GM03348 (cell line): ENCODE measurements at regions not wholly inside any gene's neighbourhood (a gene's known extent, or its start where the extent isn't known, plus 50 kb on each side); places are given as distances from the start of the nearest gene placed in this dataset.

ENCODE experiments used
- DNase-seq: peaks from one replicate; pipeline ENCODE4 v3.0.0; 2012; ENCODE audit warnings: low spot score

GRCh38 chr15:69843276-69843899 is 254.3 kb downstream of the TLE3 start:
- no peak for DNase-seq

GRCh38 chr15:69843900-69844304 is 253.8 kb downstream of the TLE3 start:
- DNase-seq: no peak

GRCh38 chr15:69845159-69845558 is 252.6 kb downstream of the TLE3 start:
- no peak for DNase-seq

- DNase-seq: no peak
Measured at GRCh38 chr15:69847625-69848024, 250.1 kb downstream of the TLE3 start.

GRCh38 chr15:69848096-69848495 is 249.6 kb downstream of the TLE3 start:
- DNase-seq: no peak

DNA sequence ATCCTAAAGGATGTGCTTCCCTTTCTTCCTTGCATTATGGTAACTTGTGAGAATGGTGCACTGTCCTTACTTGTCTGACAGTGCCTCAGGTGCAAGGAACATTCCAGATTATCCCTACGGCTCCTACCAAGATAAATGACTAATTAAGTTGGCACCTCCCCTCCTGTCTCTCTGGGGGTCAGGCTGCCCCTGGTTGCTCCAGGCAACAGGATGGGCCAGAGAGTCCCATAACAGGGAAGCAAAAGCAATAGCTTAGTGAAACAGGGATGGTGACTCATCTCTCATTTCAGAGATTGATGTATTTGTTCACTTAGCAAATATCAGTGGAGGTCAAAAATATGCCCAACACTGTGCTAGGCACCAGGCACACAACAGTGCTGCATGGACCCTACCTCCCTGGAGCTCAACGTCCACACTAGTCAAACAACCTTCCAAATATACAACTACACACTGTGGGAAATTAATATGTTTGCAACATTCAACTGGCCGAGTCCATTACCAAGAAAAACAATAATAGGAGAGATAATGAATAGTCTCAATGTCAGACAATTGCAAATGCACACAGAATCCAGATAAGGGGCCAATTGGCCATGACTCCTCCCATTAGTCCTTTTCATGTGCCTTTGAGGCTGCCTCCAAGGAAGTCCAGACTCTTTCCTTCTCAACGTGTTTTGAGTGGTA is 249.0 kb downstream of the TLE3 start:
- DNase-seq: no peak

DNA sequence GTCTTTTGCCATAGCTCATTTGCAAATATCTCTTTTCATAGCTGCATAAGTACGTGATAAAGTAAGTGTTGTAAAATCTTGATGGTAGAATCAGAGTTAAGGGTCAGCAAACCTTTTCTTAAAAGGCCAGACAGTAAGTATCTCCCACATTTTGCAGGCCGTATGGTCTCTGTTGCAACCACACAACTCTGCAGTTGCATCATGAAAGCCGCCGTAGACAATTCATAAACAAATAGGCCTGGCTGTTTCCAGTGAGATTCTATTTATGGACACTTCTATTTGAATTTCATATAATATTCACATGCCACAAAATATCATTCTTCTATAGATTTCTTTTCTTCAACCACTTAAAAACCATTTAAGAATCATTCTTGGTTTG is 248.5 kb downstream of the TLE3 start:
- DNase-seq: no peak

DNA sequence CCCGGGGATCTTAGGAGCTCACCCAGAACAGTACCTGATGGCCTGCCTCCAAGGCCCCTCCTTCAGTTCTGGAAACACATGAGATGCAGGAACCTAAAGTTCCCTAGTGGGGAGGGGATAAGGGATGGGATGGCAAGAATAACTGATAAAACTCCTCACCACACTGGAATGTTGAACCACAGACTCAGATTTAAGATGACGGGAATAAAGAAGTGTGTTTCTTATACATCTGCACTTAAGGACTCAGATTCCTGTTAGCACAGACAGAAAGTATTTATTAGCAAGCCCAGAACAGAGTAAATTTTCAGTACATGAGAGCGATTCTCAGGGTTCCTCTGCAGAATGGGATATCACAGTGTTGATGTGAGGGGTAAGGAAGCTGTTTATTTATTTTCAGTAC is 245.2 kb downstream of the TLE3 start:
- peak; percentile 39 for DNase-seq

DNA sequence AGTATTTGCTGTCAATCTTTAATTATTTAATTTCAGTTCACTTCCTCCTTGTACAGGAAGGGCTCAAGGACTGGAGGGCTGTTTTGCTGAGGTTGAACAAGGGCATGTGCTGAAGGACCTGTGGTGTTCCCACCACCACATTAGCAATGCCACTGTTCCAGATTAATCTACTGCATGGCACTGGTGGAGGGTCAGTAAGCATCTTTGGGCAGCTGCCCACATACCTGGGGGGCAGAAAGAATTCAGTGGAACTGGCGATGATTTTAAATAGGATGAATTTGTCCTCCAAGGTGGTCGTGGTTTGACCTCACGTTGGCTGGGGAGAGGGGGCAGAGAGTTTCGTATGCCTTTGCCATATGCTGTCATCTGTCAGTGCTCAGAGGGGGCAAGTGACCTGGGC is 244.8 kb downstream of the TLE3 start:
- DNase-seq: no peak

- peak; percentile 78 for DNase-seq
Measured at GRCh38 chr15:69853544-69853951, 244.2 kb downstream of the TLE3 start.

- no peak for DNase-seq
Measured at GRCh38 chr15:69854001-69854400, 243.7 kb downstream of the TLE3 start.

DNA sequence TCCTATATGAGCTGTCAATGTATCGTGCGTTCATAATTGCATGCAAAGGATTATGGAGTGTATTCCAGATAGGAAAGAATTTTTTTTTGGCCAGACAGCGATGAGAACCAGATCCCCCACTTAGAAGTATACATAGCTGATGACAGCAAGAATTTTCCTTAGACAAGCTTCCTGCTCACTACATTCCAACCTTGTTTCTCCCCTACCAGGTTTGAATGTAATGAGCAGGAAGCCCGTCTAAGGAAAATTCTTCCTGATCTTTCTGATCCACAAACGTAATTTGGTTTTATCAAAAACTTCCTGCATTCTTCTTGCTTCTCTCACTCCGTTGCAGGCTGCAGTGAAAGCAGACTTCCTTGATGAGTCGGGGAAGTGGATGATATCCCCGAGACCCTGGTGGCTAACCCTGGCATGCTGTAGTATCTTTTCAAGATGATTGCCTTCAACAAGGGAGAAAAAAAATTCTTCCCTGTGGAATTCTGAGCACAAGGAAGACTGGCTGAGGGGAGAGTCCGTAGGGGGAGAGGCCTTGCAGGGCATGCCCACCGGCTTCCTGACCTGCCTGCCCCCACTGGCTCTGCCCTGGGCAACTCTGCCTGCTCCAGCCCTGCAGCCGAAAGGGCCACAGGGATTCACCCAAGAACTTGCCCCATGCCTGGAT is 243.1 kb downstream of the TLE3 start:
- peak; percentile 48 for DNase-seq

- DNase-seq: no peak
Measured at GRCh38 chr15:69855258-69856000, 242.3 kb downstream of the TLE3 start.

GRCh38 chr15:69857250-69857649 is 240.5 kb downstream of the TLE3 start:
- DNase-seq: no peak

GRCh38 chr15:69857686-69858391 is 239.9 kb downstream of the TLE3 start:
- no peak for DNase-seq

DNA sequence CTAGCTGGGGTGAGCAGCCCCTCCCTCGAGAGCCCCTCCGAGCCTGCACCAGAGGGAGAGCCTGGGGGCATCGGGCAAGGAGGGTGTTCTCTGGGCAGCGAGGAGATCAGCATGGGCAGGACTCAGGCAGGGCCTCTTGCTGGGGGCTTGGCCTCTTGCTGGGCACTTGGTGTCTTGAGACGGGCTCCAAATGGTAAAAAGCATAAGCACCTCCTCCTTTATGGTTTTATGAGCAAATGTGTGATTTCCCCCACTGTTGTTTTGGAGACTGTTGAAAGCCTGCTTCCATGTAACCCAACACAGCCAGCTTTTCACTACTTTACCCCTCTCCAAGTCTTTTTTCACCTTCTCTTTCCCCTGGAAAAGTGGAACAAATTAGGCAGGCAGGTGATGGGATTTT is 239.3 kb downstream of the TLE3 start:
- DNase-seq: no peak

GRCh38 chr15:69859866-69860265 is 237.9 kb downstream of the TLE3 start:
- no peak for DNase-seq

DNA sequence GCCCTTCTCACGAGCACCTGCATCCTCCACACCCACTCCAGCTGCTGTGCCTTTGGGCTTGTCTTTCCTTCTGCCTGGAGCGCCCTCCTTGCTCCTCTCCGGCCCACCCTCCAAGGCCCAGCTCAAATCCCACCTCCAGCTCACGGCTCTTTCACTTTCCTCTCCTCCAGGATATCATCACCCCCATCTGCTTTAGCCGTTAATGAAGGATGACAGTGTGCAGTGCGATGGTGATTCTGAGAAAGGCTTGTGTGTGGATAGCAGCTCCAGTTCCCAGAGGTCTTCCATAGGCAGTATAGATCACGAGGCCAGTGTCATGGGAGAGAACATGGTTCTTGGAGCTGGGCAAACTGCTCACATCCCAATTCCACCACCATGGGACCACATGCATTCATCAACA is 237.4 kb downstream of the TLE3 start:
- DNase-seq: no peak

- DNase-seq: no peak
Measured at GRCh38 chr15:69860921-69861320, 236.8 kb downstream of the TLE3 start.

GRCh38 chr15:69861331-69862171 is 236.2 kb downstream of the TLE3 start:
- no peak for DNase-seq

- no peak for DNase-seq
Measured at GRCh38 chr15:69862540-69862939, 235.2 kb downstream of the TLE3 start.
